ENCODE measurements at regions not wholly inside any gene's neighbourhood (a gene's known extent, or its start where the extent isn't known, plus 50 kb on each side); places are given as distances from the start of the nearest gene placed in this dataset.

- no peaks in the 10 kb centered on the region for H3K36me3 ChIP-seq (replicated peaks in 1 of 2; ENCODE audit: insufficient read depth in 1 of 2, low read depth in 2 of 2)
- ATAC-seq (no peak), DNase-seq (no peak)
- no peaks in the 10 kb centered on the region for H3K9me3 ChIP-seq
- H3K27me3 ChIP-seq: no peaks in the 10 kb centered on the region
- intact Hi-C loops (cut with DNase I): no loop called here
- WGBS, 2 donors: 39 to 41% methylated on average over 2 of the region's 2 CpGs
- H3K4me3 ChIP-seq: no peak overlapping the region
- TF ChIP-seq POLR2A (IDR thresholded peaks at IDR 0.05) (no peak), CTCF (IDR thresholded peaks at IDR 0.05) (no peak)
- no peaks in the 10 kb centered on the region for H3K4me1 ChIP-seq
- no peak overlapping the region for H3K27ac ChIP-seq
Observed at GRCh38 chr4:96974295-96974694, 1134.4 kb downstream of the PDHA2 start.

GRCh38 chr4:96983830-96984229, 1143.9 kb downstream of the PDHA2 start:
- ATAC-seq (no peak), DNase-seq (no peak)
- H3K27ac ChIP-seq: no peak overlapping the region
- WGBS, 2 donors: 44 to 55% methylated on average over 1 of the region's 1 CpG
- H3K4me1 ChIP-seq: no peaks in the 10 kb centered on the region
- no peaks in the 10 kb centered on the region for H3K27me3 ChIP-seq
- H3K36me3 ChIP-seq (replicated peaks in 1 of 2; ENCODE audit: insufficient read depth in 1 of 2, low read depth in 2 of 2): no peaks in the 10 kb centered on the region
- no peak for TF ChIP-seq POLR2A (IDR thresholded peaks at IDR 0.05)
- TF ChIP-seq CTCF (IDR thresholded peaks at IDR 0.05): no peak
- intact Hi-C loops (cut with DNase I): no loop called here
- H3K4me3 ChIP-seq: no peak overlapping the region
- no peaks in the 10 kb centered on the region for H3K9me3 ChIP-seq

- 39 to 47% methylated on average over 1 of the region's 1 CpG for WGBS, 2 donors
- Histone ChIP-seq H3K4me3 (no peak overlapping the region), H3K9me3 (no peaks in the 10 kb centered on the region), H3K4me1 (no peaks in the 10 kb centered on the region), H3K27ac (no peak overlapping the region), H3K27me3 (no peaks in the 10 kb centered on the region), H3K36me3 (replicated peaks in 1 of 2; ENCODE audit: insufficient read depth in 1 of 2, low read depth in 2 of 2) (no peaks in the 10 kb centered on the region)
- ATAC-seq: no peak
- no peak for TF ChIP-seq POLR2A (IDR thresholded peaks at IDR 0.05)
- no peak for TF ChIP-seq CTCF (IDR thresholded peaks at IDR 0.05)
- no peak for DNase-seq
- intact Hi-C loops (cut with DNase I): no loop called here
Observed at GRCh38 chr4:96986816-96987215, 1146.9 kb downstream of the PDHA2 start.

- no peak for TF ChIP-seq POLR2A (IDR thresholded peaks at IDR 0.05)
- Histone ChIP-seq H3K27me3 (no peaks in the 10 kb centered on the region), H3K4me3 (no peak overlapping the region), H3K9me3 (no peaks in the 10 kb centered on the region), H3K27ac (no peak overlapping the region), H3K36me3 (replicated peaks in 1 of 2; ENCODE audit: insufficient read depth in 1 of 2, low read depth in 2 of 2) (no peaks in the 10 kb centered on the region), H3K4me1 (no peaks in the 10 kb centered on the region)
- intact Hi-C loops (cut with DNase I): no loop called here
- DNase-seq: no peak
- no peak for ATAC-seq
- 65 to 75% methylated on average over 1 of the region's 1 CpG for WGBS, 2 donors
Observed at GRCh38 chr4:96991083-96991482, 1151.2 kb downstream of the PDHA2 start.

- 69 to 80% methylated on average over 4 of the region's 4 CpGs for WGBS, 2 donors
- Histone ChIP-seq H3K27ac (no peak overlapping the region), H3K27me3 (no peaks in the 10 kb centered on the region), H3K4me3 (no peak overlapping the region), H3K36me3 (replicated peaks in 1 of 2; ENCODE audit: insufficient read depth in 1 of 2, low read depth in 2 of 2) (no peaks in the 10 kb centered on the region), H3K4me1 (no peaks in the 10 kb centered on the region), H3K9me3 (no peaks in the 10 kb centered on the region)
- DNase-seq (no peak), ATAC-seq (no peak)
- intact Hi-C loops (cut with DNase I): no loop called here
- TF ChIP-seq CTCF (IDR thresholded peaks at IDR 0.05) (no peak), POLR2A (IDR thresholded peaks at IDR 0.05) (no peak)
Observed at GRCh38 chr4:96992443-96992842, 1150.8 kb downstream of the STPG2 start.

Measured in body of pancreas (tissue), 4 donors.